T-helper 1 cell (primary cell): ENCODE measurements at regions not wholly inside any gene's neighbourhood (a gene's known extent, or its start where the extent isn't known, plus 50 kb on each side); places are given as distances from the start of the nearest gene placed in this dataset.

Experiments
- DNase-seq, 5 donors: peaks; one replicate each; pipeline ENCODE4 v3.0.0-alpha.2; 2012 to 2020

GRCh38 chr13:99892866-99893504, 78.6 kb downstream of the ZIC5 start:
- no peak for DNase-seq

DNA sequence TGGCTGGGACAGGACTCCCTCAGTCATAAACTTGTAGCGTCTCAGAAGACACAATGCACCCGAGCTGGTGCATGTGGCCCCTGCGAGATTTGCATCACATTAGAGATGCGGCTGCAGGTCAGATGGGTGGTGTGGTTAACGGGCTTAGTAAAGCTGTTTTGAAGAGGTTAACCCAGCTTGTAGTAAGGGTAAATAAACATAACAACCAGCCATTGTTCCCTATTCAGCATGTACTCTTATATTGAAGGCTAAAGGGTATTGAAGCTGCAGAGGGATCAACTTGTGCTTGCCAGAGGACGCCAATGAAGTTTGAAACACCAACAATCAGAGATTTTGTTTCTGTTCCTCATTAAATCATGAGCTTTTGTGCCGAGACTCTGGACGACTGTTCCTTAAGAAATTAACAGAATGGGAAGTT, 79.4 kb downstream of the ZIC5 start:
- DNase-seq, result no peak

- no peak for DNase-seq
These were observed 84.9 kb downstream of the ZIC5 start for GRCh38 chr13:99886706-99887105.

- DNase-seq, result no peak
These were observed 86.7 kb downstream of the ZIC5 start for GRCh38 chr13:99884913-99885312.

DNA sequence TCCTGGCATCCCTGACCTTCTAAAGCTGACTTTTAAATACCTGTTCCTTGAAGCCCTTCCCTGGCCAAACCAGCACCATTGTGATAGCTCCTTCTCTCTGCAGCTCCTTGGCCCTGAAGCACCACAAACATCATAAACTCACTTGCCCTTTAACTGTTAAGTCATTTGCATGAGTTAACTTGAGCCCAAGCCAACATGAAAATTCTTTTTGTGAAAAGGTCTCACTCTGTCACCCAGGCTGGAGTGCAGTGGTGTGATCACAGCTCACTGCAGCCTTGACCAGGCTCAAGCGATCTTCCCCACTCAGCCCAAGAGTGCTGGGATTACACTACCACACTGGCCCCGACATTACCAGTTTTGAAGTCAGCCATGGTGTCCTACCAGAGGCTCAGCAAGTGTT, 87.8 kb downstream of the ZIC5 start:
- DNase-seq, result no peak

- no peak for DNase-seq
These were observed 92.5 kb downstream of the ZIC5 start for GRCh38 chr13:99878921-99879610.

DNA sequence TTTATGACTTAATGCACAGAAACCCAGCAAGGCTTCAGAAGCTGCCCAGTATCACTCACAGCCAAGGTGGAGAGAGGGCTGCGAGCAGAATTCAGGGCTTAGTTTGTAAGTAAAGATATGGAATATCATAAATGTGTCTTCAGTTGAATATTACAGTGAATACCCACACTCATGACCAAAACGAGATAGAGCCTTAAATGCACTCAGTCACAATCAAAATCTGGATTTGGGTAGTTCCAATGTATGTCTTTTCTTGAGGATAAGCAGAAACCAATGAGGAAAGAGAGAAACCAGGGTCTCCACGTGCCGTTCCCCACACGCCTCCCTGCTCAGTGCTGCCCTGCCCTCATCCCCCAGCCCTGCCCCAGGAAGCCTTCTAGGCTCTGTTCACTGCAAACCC, 94.9 kb downstream of the ZIC5 start:
- DNase-seq, result no peak

DNA sequence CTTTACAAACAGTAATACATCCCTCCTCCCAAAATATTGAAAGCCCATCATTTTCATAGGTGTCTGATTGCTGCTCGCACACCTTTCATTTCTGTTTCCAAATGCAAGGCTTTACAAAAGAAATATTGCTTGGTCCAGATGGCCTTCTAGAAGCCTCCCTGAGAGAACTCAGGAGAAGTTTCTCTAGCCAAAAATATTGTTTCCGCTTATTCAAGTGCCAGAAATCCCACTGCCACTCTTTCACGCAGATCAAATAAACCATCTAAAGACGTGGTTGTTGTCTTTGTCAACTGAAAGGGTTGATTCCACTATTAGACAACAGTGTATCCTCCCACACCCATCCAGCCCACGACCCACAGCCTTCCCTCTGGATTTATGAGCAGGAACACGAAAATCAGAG, 96.2 kb downstream of the ZIC5 start:
- DNase-seq, result no peak

GRCh38 chr13:99873832-99874430, 97.6 kb downstream of the ZIC5 start:
- DNase-seq, result no peak

GRCh38 chr13:99873141-99873540, 98.4 kb downstream of the ZIC5 start:
- DNase-seq, result no peak

- no peak for DNase-seq
These were observed 100.2 kb downstream of the ZIC5 start for GRCh38 chr13:99871249-99871898.

GRCh38 chr13:99870541-99870940, 101.0 kb downstream of the ZIC5 start:
- no peak for DNase-seq

GRCh38 chr13:99869830-99870229, 101.7 kb downstream of the ZIC5 start:
- DNase-seq, result no peak

- no peak for DNase-seq
These were observed 102.8 kb downstream of the ZIC5 start for GRCh38 chr13:99868767-99869166.

DNA sequence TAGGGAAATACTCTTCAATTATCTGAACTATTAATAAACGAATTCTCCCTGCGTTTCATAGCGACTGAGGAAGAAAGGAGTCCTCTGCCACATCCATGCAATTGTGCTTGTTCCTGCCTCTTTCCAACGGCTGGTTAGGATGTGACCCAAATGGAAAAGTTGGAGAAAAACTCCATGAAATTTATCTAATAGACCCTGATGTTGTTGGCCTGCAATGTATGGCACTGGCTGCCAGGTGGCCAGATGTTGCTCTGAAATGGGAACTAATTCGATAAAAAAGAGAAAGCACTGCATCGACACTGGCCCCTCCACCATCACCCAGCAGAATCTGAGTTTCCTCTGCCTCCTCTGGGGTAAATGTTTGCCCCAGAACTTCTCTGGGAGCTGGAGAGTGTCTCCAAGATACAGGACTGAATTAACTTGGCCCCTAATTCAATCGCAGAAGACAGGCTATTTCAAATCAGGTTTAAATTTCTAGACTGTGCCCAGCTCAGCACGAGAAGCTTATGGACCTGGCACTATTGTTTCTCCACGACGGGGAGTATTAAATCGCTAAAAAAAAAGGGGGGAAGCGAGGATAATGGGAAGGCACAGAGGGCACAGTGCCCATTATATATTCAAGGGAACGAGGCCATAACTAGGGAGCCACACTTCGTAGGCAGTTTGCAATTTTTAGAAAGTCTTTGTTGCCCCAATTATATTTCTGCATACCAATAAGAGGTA, 103.9 kb downstream of the ZIC5 start:
- no peak for DNase-seq

- DNase-seq, result no peak
These were observed 104.8 kb downstream of the ZIC5 start for GRCh38 chr13:99866781-99867180.

GRCh38 chr13:99865420-99865930, 106.1 kb downstream of the ZIC5 start:
- no peak for DNase-seq

DNA sequence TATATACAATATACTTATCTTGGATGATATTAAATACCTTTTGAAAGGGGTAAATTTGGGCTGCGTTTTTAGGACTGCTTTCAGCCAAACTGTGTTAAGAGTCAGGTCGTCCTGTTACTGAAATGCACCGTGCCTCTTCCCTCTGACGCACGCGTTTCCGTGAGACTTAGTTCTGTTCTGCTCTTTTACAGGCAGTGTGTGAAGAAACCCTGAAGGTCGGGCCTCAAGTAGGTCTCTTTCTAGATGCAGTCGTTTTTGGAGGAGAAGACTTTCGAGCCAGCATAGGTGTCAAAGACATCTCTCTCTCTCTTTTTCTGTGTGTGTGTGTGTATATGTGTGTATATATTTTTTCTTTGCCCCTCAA, 107.0 kb downstream of the ZIC5 start:
- no peak for DNase-seq

GRCh38 chr13:99863789-99864626, 107.6 kb downstream of the ZIC5 start:
- DNase-seq, result no peak

- DNase-seq, result no peak
These were observed 109.3 kb downstream of the ZIC5 start for GRCh38 chr13:99862244-99862643.

DNA sequence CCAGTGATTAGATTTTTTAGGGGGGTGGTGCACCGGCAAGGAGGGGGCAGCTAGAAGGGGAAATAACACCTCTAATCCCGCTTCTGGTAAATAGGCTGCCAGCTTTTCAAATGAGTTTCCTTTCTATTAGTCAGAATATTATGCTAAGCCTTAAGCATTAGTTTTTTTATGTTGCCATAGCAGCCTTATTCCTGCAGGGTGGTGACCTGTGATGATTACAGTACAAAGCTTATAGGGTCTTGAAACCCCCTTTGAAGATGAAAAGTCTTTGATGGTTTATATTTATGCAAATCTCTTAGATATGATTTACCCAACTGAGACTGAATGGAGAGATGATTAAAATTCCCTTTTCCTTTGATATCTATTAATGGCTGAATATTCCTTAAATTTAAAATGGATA, 109.8 kb downstream of the ZIC5 start:
- DNase-seq, result no peak

GRCh38 chr13:99860745-99861144, 110.8 kb downstream of the ZIC5 start:
- no peak for DNase-seq
